ENCODE measurements at regions not wholly inside any gene's neighbourhood (a gene's known extent, or its start where the extent isn't known, plus 50 kb on each side); places are given as distances from the start of the nearest gene placed in this dataset.

DNA sequence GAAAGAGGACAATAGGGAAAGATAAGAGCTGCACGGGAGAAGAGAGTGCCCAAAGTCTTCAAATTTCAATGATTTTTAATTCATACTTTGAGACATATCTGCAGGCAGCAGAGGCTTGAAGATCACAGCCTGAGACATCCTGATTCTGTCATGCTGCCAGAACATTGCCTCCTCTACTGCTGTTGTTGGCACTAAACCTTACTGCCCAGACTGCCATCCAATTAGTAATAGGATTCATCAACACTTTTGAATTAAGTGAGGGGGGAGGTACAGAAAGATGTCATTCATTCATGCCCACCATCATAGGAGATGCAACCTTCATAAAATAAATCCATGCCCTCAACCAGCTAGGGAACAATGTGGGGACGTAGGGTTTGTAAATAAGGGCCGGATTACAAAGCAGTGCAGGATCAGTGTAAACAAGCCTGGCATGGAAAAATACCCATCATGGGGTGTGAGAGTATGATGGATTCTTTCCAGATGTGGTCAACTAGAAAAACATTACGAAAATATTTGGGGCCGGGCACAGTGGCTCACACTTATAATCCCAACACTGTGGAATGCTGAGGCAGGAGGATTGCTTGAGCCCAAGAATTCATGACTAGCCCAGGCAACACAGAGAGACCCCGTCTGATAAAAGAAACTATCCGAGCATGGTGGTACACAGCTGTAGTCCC lies 122.1 kb upstream of the DAPK1 start:
- TF ChIP-seq, protein P1, sequence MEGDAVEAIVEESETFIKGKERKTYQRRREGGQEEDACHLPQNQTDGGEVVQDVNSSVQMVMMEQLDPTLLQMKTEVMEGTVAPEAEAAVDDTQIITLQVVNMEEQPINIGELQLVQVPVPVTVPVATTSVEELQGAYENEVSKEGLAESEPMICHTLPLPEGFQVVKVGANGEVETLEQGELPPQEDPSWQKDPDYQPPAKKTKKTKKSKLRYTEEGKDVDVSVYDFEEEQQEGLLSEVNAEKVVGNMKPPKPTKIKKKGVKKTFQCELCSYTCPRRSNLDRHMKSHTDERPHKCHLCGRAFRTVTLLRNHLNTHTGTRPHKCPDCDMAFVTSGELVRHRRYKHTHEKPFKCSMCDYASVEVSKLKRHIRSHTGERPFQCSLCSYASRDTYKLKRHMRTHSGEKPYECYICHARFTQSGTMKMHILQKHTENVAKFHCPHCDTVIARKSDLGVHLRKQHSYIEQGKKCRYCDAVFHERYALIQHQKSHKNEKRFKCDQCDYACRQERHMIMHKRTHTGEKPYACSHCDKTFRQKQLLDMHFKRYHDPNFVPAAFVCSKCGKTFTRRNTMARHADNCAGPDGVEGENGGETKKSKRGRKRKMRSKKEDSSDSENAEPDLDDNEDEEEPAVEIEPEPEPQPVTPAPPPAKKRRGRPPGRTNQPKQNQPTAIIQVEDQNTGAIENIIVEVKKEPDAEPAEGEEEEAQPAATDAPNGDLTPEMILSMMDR (IDR thresholded peaks at IDR 0.05), result no peak
- no peak for TF ChIP-seq POLR2A (IDR thresholded peaks at IDR 0.05)
